ENCODE measurements at regions not wholly inside any gene's neighbourhood (a gene's known extent, or its start where the extent isn't known, plus 50 kb on each side); places are given as distances from the start of the nearest gene placed in this dataset.
A peak's percentile ranks its signal among the peaks of the same experiment; 100 is the strongest.

- no peak overlapping the region for H3K4me3 ChIP-seq (ENCODE audit: low read depth, low read length)
- no peak for TF ChIP-seq CTCF (IDR thresholded peaks at IDR 0.05; ENCODE audit: insufficient read depth, low read length, missing control alignments)
- ChIA-PET POLR2A (no interaction called here), CTCF (interaction anchor here (1.4 to 2.4 kb wide), 2 partner anchors 7 to 9 kb away, joined by 6 to 19 read pairs; no protein-coding TSS in a partner anchor)
- DNase-seq (ENCODE audit: low read depth, low spot score), result no peak
Observed at GRCh38 chr5:66299463-66299862, 155.4 kb downstream of the SREK1 start.

- no peak for TF ChIP-seq CTCF (IDR thresholded peaks at IDR 0.05; ENCODE audit: insufficient read depth, low read length, missing control alignments)
- CTCF ChIA-PET, result interaction anchor here (1.2 kb wide), 1 partner anchor 8 kb away, joined by 4 read pairs; no protein-coding TSS in a partner anchor
- POLR2A ChIA-PET, result no interaction called here
- H3K4me3 ChIP-seq (ENCODE audit: low read depth, low read length), result no peak overlapping the region
- DNase-seq (ENCODE audit: low read depth, low spot score), result no peak
Observed at GRCh38 chr5:66302344-66302743, 158.2 kb downstream of the SREK1 start.

- H3K4me3 ChIP-seq (ENCODE audit: low read depth, low read length), result no peak overlapping the region
- peak; percentile 14 for DNase-seq (ENCODE audit: low read depth, low spot score)
- peak; percentile 91 for TF ChIP-seq CTCF (IDR thresholded peaks at IDR 0.05; ENCODE audit: insufficient read depth, low read length, missing control alignments)
- ChIA-PET POLR2A (no interaction called here), CTCF (interaction anchor here (0.5 to 5.6 kb wide), 63 partner anchors 8 to 1949 kb away, joined by 3 to 115 read pairs (median 3); no protein-coding TSS in a partner anchor)
Observed at GRCh38 chr5:66306105-66306843, 162.2 kb downstream of the SREK1 start.

GRCh38 chr5:66306844-66307315, 162.8 kb downstream of the SREK1 start:
- ChIA-PET POLR2A (no interaction called here), CTCF (interaction anchor here (0.6 to 5.6 kb wide), 55 partner anchors 8 to 1949 kb away, joined by 3 to 115 read pairs (median 4); no protein-coding TSS in a partner anchor)
- TF ChIP-seq CTCF (IDR thresholded peaks at IDR 0.05; ENCODE audit: insufficient read depth, low read length, missing control alignments), result no peak
- no peak for DNase-seq (ENCODE audit: low read depth, low spot score)
- H3K4me3 ChIP-seq (ENCODE audit: low read depth, low read length), result no peak overlapping the region

GRCh38 chr5:66307647-66308241, 163.6 kb downstream of the SREK1 start:
- H3K4me3 ChIP-seq (ENCODE audit: low read depth, low read length), result no peak overlapping the region
- peak; percentile 63 for TF ChIP-seq CTCF (IDR thresholded peaks at IDR 0.05; ENCODE audit: insufficient read depth, low read length, missing control alignments)
- ChIA-PET POLR2A (no interaction called here), CTCF (interaction anchor here (0.7 to 5.6 kb wide), 24 partner anchors 9 to 897 kb away, joined by 3 to 115 read pairs (median 3); no protein-coding TSS in a partner anchor)
- DNase-seq (ENCODE audit: low read depth, low spot score), result peak; percentile 14

- no peak overlapping the region for H3K4me3 ChIP-seq (ENCODE audit: low read depth, low read length)
- CTCF ChIA-PET, result interaction anchor here (1.4 kb wide), 1 partner anchor 445 kb away, joined by 5 read pairs; no protein-coding TSS in a partner anchor
- POLR2A ChIA-PET, result no interaction called here
- no peak for DNase-seq (ENCODE audit: low read depth, low spot score)
- TF ChIP-seq CTCF (IDR thresholded peaks at IDR 0.05; ENCODE audit: insufficient read depth, low read length, missing control alignments), result no peak
Observed at GRCh38 chr5:66312266-66312665, 168.2 kb downstream of the SREK1 start.

Data from AG04449 (cell line).